ENCODE measurements at regions not wholly inside any gene's neighbourhood (a gene's known extent, or its start where the extent isn't known, plus 50 kb on each side); places are given as distances from the start of the nearest gene placed in this dataset.

GRCh38 chr12:105461944-105462762 is 131.7 kb downstream of the C12orf75 start:
- TF ChIP-seq, protein P1, sequence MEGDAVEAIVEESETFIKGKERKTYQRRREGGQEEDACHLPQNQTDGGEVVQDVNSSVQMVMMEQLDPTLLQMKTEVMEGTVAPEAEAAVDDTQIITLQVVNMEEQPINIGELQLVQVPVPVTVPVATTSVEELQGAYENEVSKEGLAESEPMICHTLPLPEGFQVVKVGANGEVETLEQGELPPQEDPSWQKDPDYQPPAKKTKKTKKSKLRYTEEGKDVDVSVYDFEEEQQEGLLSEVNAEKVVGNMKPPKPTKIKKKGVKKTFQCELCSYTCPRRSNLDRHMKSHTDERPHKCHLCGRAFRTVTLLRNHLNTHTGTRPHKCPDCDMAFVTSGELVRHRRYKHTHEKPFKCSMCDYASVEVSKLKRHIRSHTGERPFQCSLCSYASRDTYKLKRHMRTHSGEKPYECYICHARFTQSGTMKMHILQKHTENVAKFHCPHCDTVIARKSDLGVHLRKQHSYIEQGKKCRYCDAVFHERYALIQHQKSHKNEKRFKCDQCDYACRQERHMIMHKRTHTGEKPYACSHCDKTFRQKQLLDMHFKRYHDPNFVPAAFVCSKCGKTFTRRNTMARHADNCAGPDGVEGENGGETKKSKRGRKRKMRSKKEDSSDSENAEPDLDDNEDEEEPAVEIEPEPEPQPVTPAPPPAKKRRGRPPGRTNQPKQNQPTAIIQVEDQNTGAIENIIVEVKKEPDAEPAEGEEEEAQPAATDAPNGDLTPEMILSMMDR (IDR thresholded peaks at IDR 0.05; ENCODE audit: low read depth, low read length, missing control alignments), result no peak
- H3K4me3 ChIP-seq (ENCODE audit: low read depth, low read length), result no peak overlapping the region
- DNase-seq (ENCODE audit: low read depth), result no peak
- in situ Hi-C loops (cut with HindIII; ENCODE audit: low sequenced_read_pairs), result no loop called here

DNA sequence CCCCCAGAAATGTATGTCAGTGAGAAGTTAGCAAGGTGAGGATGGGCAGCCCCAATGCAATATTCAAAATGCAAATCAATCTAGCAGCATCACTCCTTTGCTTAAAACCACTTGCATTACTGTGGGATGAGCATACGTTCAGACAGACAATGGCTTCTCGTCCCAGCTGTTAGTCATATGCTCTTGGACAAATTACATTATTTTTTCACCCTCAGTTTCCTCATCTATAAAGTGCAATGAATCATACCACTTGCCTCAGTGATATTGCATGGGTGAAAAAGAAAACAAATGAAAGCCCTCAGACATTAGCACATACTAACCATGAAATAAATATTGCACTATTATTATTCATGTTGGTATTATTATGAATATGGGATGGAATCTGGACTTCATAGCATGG is 132.3 kb downstream of the C12orf75 start:
- in situ Hi-C loops (cut with HindIII; ENCODE audit: low sequenced_read_pairs), result no loop called here
- TF ChIP-seq, protein P1 (IDR thresholded peaks at IDR 0.05; ENCODE audit: low read depth, low read length, missing control alignments), result no peak
- no peak for DNase-seq (ENCODE audit: low read depth)

GRCh38 chr12:105464406-105464805 is 133.9 kb downstream of the C12orf75 start:
- in situ Hi-C loops (cut with HindIII; ENCODE audit: low sequenced_read_pairs), result no loop called here
- H3K4me3 ChIP-seq (ENCODE audit: low read depth, low read length), result no peak overlapping the region
- DNase-seq (ENCODE audit: low read depth), result no peak
- TF ChIP-seq, protein P1 (IDR thresholded peaks at IDR 0.05; ENCODE audit: low read depth, low read length, missing control alignments), result no peak

More for the DNA sequence above, 132.3 kb downstream of the C12orf75 start:
- no peak overlapping the region for H3K4me3 ChIP-seq (ENCODE audit: low read depth, low read length)

- DNase-seq (ENCODE audit: low read depth), result no peak
- no peak overlapping the region for H3K4me3 ChIP-seq (ENCODE audit: low read depth, low read length)
- in situ Hi-C loops (cut with HindIII; ENCODE audit: low sequenced_read_pairs), result no loop called here
- TF ChIP-seq, protein P1 (IDR thresholded peaks at IDR 0.05; ENCODE audit: low read depth, low read length, missing control alignments), result no peak
These were observed 135.9 kb downstream of the C12orf75 start for GRCh38 chr12:105466231-105466900.

- TF ChIP-seq, protein P1 (IDR thresholded peaks at IDR 0.05; ENCODE audit: low read depth, low read length, missing control alignments), result no peak
- no peak for DNase-seq (ENCODE audit: low read depth)
- in situ Hi-C loops (cut with HindIII; ENCODE audit: low sequenced_read_pairs), result no loop called here
- H3K4me3 ChIP-seq (ENCODE audit: low read depth, low read length), result no peak overlapping the region
These were observed 136.6 kb downstream of the C12orf75 start for GRCh38 chr12:105466901-105467598.

DNA sequence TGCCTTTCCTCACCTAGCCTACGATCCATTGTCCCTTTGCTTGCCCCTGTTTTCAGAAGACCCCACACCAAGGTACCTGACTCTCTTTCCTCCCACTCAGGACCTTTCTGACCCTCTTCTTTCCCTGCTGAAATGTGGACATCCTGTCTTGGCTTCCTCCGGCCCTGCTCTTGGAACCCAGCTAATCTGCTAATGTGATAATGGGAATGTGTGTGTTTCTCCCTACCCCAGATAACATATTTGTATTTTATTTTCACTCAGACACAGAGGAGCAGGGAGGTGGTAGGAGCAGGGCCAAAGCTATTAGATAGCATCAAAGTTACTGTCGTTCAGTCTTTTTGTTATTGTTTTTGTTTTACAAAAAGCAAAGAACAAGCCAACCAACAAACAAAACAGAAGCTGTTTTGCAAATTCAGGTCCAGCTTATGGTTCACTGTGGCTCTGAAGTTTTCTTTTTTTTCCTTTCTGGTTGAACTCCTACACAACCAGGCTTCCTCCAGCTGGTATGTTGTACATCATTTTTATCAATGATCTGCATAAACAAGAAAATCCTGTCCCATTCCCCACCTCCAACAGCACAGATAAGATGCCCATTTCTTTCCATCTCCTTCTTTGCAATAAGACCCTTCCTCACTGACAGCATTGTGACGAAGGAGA is 137.3 kb downstream of the C12orf75 start:
- H3K4me3 ChIP-seq (ENCODE audit: low read depth, low read length), result no peak overlapping the region
- DNase-seq (ENCODE audit: low read depth), result no peak
- TF ChIP-seq, protein P1 (IDR thresholded peaks at IDR 0.05; ENCODE audit: low read depth, low read length, missing control alignments), result no peak
- in situ Hi-C loops (cut with HindIII; ENCODE audit: low sequenced_read_pairs), result no loop called here
